NCI-H187 treated with DMSO at 0.1 percent for 48 hours (cell line): ENCODE measurements at regions not wholly inside any gene's neighbourhood (a gene's known extent, or its start where the extent isn't known, plus 50 kb on each side); places are given as distances from the start of the nearest gene placed in this dataset.
A peak's percentile ranks its signal among the peaks of the same experiment; 100 is the strongest.
"Not testable (repeated sequence)": the region's sequence is repeated elsewhere in the genome, so short reads cannot be mapped to it uniquely, and the experiment has no call there.

Experiments
- DNase-seq: peaks from one replicate; lab custom pipeline; 2025; lab: John Stamatoyannopoulos, UW

- no peak for DNase-seq
Measured at GRCh38 chr12:58069268-58069963, 128.0 kb downstream of the ATP23 start.

GRCh38 chr12:58071994-58072393, 130.6 kb downstream of the ATP23 start:
- DNase-seq: no peak

GRCh38 chr12:58074259-58074658, 132.9 kb downstream of the ATP23 start:
- no peak for DNase-seq

- no peak for DNase-seq
Measured at GRCh38 chr12:58079806-58080205, 138.4 kb downstream of the ATP23 start.

- peak; percentile 19 for DNase-seq
Measured at GRCh38 chr12:58081488-58081887, 140.1 kb downstream of the ATP23 start.

GRCh38 chr12:58082996-58083395, 141.6 kb downstream of the ATP23 start:
- DNase-seq: no peak

GRCh38 chr12:58086006-58086405, 144.6 kb downstream of the ATP23 start:
- DNase-seq: no peak

- no peak for DNase-seq
Measured at GRCh38 chr12:58086930-58087329, 145.6 kb downstream of the ATP23 start.

- DNase-seq: no peak
Measured at GRCh38 chr12:58087423-58088127, 146.2 kb downstream of the ATP23 start.

GRCh38 chr12:58089588-58089987, 148.2 kb downstream of the ATP23 start:
- no peak for DNase-seq

- no peak for DNase-seq
Measured at GRCh38 chr12:58090685-58091084, 149.3 kb downstream of the ATP23 start.

- DNase-seq: no peak
Measured at GRCh38 chr12:58095002-58095401, 153.6 kb downstream of the ATP23 start.

- DNase-seq: no peak
Measured at GRCh38 chr12:58097741-58098140, 156.4 kb downstream of the ATP23 start.

- no peak for DNase-seq
Measured at GRCh38 chr12:58099476-58099875, 158.1 kb downstream of the ATP23 start.

- DNase-seq: no peak
Measured at GRCh38 chr12:58104351-58104755, 163.0 kb downstream of the ATP23 start.

- DNase-seq: no peak
Measured at GRCh38 chr12:58105225-58106119, 164.1 kb downstream of the ATP23 start.

GRCh38 chr12:58106195-58106594, 164.8 kb downstream of the ATP23 start:
- no peak for DNase-seq

- DNase-seq: no peak
Measured at GRCh38 chr12:58117201-58117600, 175.8 kb downstream of the ATP23 start.

- no peak for DNase-seq
Measured at GRCh38 chr12:58117667-58118066, 176.3 kb downstream of the ATP23 start.

GRCh38 chr12:58125761-58126160, 184.4 kb downstream of the ATP23 start:
- DNase-seq: not testable (repeated sequence)

GRCh38 chr12:58131986-58132755, 190.8 kb downstream of the ATP23 start:
- no peak for DNase-seq

GRCh38 chr12:58138424-58138823, 197.1 kb downstream of the ATP23 start:
- DNase-seq: no peak
